Parathyroid adenoma (tissue), 2 donors: ENCODE measurements at regions not wholly inside any gene's neighbourhood (a gene's known extent, or its start where the extent isn't known, plus 50 kb on each side); places are given as distances from the start of the nearest gene placed in this dataset.

Source experiments
- H2AFZ ChIP-seq: fragments of 300-600 bp; sonication (generic); one replicate; pipeline ENCODE4 v1.7.0; 2017; ENCODE audit warnings: antibody characterized with exemption, mild to moderate bottlenecking
- H3K27ac ChIP-seq: fragments of 300-600 bp; sonication (generic); one replicate; pipeline ENCODE4 v1.7.0; 2017
- H3K27me3 ChIP-seq: fragments of 300-600 bp; sonication (generic); one replicate; pipeline ENCODE4 v1.7.0; 2017; ENCODE audit warnings: low read length; ENCODE audit not compliant: control insufficient read depth, insufficient read depth
- H3K36me3 ChIP-seq: fragments of 300-600 bp; sonication (generic); one replicate; pipeline ENCODE4 v1.7.0; 2017; ENCODE audit warnings: low read length; ENCODE audit not compliant: control insufficient read depth, insufficient read depth
- H3K4me1 ChIP-seq: fragments of 300-600 bp; sonication (generic); one replicate; pipeline ENCODE4 v1.7.0; 2017; ENCODE audit warnings: control low read depth
- H3K4me2 ChIP-seq: fragments of 300-600 bp; sonication (generic); one replicate; pipeline ENCODE4 v1.7.0; 2017; ENCODE audit warnings: low read length
- H3K4me3 ChIP-seq: fragments of 300-600 bp; sonication (generic); one replicate; pipeline ENCODE4 v1.7.0; 2017; ENCODE audit warnings: low read depth, low read length
- H3K79me2 ChIP-seq: fragments of 300-600 bp; sonication (generic); one replicate; pipeline ENCODE4 v1.7.0; 2017; ENCODE audit warnings: control low read depth
- H3K9ac ChIP-seq: fragments of 300-600 bp; sonication (generic); one replicate; pipeline ENCODE4 v1.7.0; 2017; ENCODE audit warnings: mild to moderate bottlenecking
- H3K9me3 ChIP-seq: fragments of 300-600 bp; sonication (generic); one replicate; pipeline ENCODE4 v1.7.0; 2017; ENCODE audit warnings: low read length; ENCODE audit not compliant: control insufficient read depth
- CTCF ChIP-seq: fragments of 300-600 bp; sonication (generic); IDR thresholded peaks from one replicate; pipeline ENCODE4 v1.7.0; 2017; ENCODE audit warnings: antibody characterized with exemption, mild to moderate bottlenecking
- donor health status: primary hyperparathyroidism.

- no peak overlapping the region for H2AFZ ChIP-seq
- TF ChIP-seq CTCF: no peak
- no peaks in the 10 kb centered on the region for H3K27me3 ChIP-seq
- no peak overlapping the region for H3K27ac ChIP-seq
- H3K9me3 ChIP-seq: no peaks in the 10 kb centered on the region
- no peak overlapping the region for H3K9ac ChIP-seq
- no peaks in the 10 kb centered on the region for H3K36me3 ChIP-seq
- no peaks in the 10 kb centered on the region for H3K4me1 ChIP-seq
- no peak overlapping the region for H3K4me2 ChIP-seq
- no peaks in the 10 kb centered on the region for H3K79me2 ChIP-seq
- H3K4me3 ChIP-seq: no peak overlapping the region
These were observed 75.4 kb upstream of the HABP2 start for GRCh38 chr10:113477451-113477850.

GRCh38 chr10:113479346-113480080, 73.3 kb upstream of the HABP2 start:
- H3K4me3 ChIP-seq: no peak overlapping the region
- H3K9me3 ChIP-seq: no peaks in the 10 kb centered on the region
- TF ChIP-seq CTCF: no peak
- no peaks in the 10 kb centered on the region for H3K36me3 ChIP-seq
- no peak overlapping the region for H3K4me2 ChIP-seq
- no peaks in the 10 kb centered on the region for H3K27me3 ChIP-seq
- H3K9ac ChIP-seq: no peak overlapping the region
- no peaks in the 10 kb centered on the region for H3K79me2 ChIP-seq
- H2AFZ ChIP-seq: no peak overlapping the region
- H3K27ac ChIP-seq: no peak overlapping the region
- no peaks in the 10 kb centered on the region for H3K4me1 ChIP-seq

GRCh38 chr10:113480081-113480360, 72.8 kb upstream of the HABP2 start:
- H3K27ac ChIP-seq: no peak overlapping the region
- no peak overlapping the region for H2AFZ ChIP-seq
- no peak overlapping the region for H3K4me3 ChIP-seq
- no peaks in the 10 kb centered on the region for H3K9me3 ChIP-seq
- H3K4me2 ChIP-seq: no peak overlapping the region
- TF ChIP-seq CTCF: no peak
- H3K9ac ChIP-seq: no peak overlapping the region
- no peaks in the 10 kb centered on the region for H3K4me1 ChIP-seq
- no peaks in the 10 kb centered on the region for H3K27me3 ChIP-seq
- no peaks in the 10 kb centered on the region for H3K36me3 ChIP-seq
- no peaks in the 10 kb centered on the region for H3K79me2 ChIP-seq

GRCh38 chr10:113480851-113481502, 71.9 kb upstream of the HABP2 start:
- no peaks in the 10 kb centered on the region for H3K79me2 ChIP-seq
- no peak overlapping the region for H3K9ac ChIP-seq
- no peak overlapping the region for H3K4me2 ChIP-seq
- TF ChIP-seq CTCF: no peak
- no peak overlapping the region for H3K4me3 ChIP-seq
- no peaks in the 10 kb centered on the region for H3K27me3 ChIP-seq
- H3K9me3 ChIP-seq: no peaks in the 10 kb centered on the region
- H3K36me3 ChIP-seq: no peaks in the 10 kb centered on the region
- H3K27ac ChIP-seq: no peak overlapping the region
- no peaks in the 10 kb centered on the region for H3K4me1 ChIP-seq
- H2AFZ ChIP-seq: no peak overlapping the region

- H3K4me2 ChIP-seq: no peak overlapping the region
- no peaks in the 10 kb centered on the region for H3K36me3 ChIP-seq
- H3K27me3 ChIP-seq: no peaks in the 10 kb centered on the region
- no peak overlapping the region for H3K27ac ChIP-seq
- H3K4me3 ChIP-seq: no peak overlapping the region
- no peaks in the 10 kb centered on the region for H3K4me1 ChIP-seq
- H3K79me2 ChIP-seq: no peaks in the 10 kb centered on the region
- no peak for TF ChIP-seq CTCF
- H3K9me3 ChIP-seq: no peaks in the 10 kb centered on the region
- no peak overlapping the region for H3K9ac ChIP-seq
- H2AFZ ChIP-seq: no peak overlapping the region
These were observed 68.4 kb upstream of the HABP2 start for GRCh38 chr10:113484487-113484886.
